ENCODE measurements at regions not wholly inside any gene's neighbourhood (a gene's known extent, or its start where the extent isn't known, plus 50 kb on each side); places are given as distances from the start of the nearest gene placed in this dataset.

DNA sequence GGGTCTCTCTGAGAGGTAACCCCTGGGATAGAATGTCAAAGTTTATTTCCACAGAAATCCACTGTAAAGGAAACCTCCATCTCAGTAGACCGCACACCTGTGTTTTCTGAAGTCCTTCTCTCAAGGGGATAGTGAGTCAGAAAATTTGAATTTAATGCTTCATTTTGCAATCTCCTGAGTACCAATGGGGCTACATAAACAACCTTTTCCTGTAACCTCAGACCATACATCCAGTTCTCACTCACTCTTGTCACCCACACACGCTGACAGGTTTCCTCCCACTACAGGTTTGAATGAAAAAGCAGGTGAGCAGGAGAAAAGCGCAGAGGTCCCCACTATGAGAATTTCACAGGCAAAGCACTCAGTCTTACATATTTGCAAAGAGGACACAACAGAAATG lies 165.3 kb upstream of the MCTP2 start:
- no peak overlapping the region for H3K27ac ChIP-seq (ENCODE audit: low read depth, low read length)
- TF ChIP-seq, protein P1, sequence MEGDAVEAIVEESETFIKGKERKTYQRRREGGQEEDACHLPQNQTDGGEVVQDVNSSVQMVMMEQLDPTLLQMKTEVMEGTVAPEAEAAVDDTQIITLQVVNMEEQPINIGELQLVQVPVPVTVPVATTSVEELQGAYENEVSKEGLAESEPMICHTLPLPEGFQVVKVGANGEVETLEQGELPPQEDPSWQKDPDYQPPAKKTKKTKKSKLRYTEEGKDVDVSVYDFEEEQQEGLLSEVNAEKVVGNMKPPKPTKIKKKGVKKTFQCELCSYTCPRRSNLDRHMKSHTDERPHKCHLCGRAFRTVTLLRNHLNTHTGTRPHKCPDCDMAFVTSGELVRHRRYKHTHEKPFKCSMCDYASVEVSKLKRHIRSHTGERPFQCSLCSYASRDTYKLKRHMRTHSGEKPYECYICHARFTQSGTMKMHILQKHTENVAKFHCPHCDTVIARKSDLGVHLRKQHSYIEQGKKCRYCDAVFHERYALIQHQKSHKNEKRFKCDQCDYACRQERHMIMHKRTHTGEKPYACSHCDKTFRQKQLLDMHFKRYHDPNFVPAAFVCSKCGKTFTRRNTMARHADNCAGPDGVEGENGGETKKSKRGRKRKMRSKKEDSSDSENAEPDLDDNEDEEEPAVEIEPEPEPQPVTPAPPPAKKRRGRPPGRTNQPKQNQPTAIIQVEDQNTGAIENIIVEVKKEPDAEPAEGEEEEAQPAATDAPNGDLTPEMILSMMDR (IDR thresholded peaks at IDR 0.05; ENCODE audit: low read depth, low read length): no peak
- POLR2A ChIA-PET: interaction anchor here (1.1 kb wide), 1 partner anchor 10 kb away, joined by 3 read pairs; no protein-coding TSS in a partner anchor
- H3K27me3 ChIP-seq (ENCODE audit: control insufficient read depth, insufficient read depth, low read length): no peaks in the 10 kb centered on the region
- no peak for DNase-seq (ENCODE audit: low read depth, low spot score)
- H3K4me3 ChIP-seq (ENCODE audit: low read depth, low read length): no peak overlapping the region
- no peaks in the 10 kb centered on the region for H3K9me3 ChIP-seq (ENCODE audit: control insufficient read depth, insufficient read depth, low read length)
- CTCF ChIA-PET: interaction anchor here (5.5 kb wide), 1 partner anchor 54 kb away, joined by 22 read pairs; no protein-coding TSS in a partner anchor

DNA sequence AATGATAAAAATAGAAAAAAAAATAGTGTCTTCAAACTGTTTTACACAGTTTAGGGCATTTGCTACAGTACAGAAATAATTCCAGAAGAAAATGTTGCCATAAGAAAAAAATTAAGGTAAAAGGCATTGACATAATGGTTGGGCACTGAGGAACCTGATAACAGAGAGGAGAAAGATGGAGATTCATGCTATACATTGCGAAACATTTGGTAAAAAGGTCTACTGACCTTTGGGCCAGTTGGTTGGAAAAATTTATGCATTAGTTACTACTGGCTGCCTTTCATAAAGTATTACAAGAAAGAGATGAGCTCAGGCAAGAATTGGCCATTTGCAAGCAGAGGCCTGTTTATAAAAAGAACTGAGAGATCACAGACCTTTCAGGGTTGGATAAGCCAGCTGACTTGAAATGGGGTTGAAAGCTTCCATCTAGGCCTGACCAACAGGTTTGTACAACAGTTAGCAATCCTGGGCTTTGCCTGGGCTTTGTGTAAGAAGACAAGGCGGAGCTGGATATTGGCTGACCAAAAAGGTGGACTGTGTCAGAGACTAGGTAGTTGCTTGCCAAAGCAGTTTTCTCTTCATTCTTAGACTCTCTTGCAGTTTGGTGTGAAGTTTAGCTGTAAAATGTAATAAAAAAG lies 166.6 kb upstream of the MCTP2 start:
- ChIA-PET POLR2A (no interaction called here), CTCF (no interaction called here)
- DNase-seq (ENCODE audit: low read depth, low spot score): no peak
- TF ChIP-seq, protein P1 (IDR thresholded peaks at IDR 0.05; ENCODE audit: low read depth, low read length): no peak
- H3K27me3 ChIP-seq (ENCODE audit: control insufficient read depth, insufficient read depth, low read length): no peaks in the 10 kb centered on the region
- H3K27ac ChIP-seq (ENCODE audit: low read depth, low read length): no peak overlapping the region
- no peak overlapping the region for H3K4me3 ChIP-seq (ENCODE audit: low read depth, low read length)
- H3K9me3 ChIP-seq (ENCODE audit: control insufficient read depth, insufficient read depth, low read length): no peaks in the 10 kb centered on the region

DNA sequence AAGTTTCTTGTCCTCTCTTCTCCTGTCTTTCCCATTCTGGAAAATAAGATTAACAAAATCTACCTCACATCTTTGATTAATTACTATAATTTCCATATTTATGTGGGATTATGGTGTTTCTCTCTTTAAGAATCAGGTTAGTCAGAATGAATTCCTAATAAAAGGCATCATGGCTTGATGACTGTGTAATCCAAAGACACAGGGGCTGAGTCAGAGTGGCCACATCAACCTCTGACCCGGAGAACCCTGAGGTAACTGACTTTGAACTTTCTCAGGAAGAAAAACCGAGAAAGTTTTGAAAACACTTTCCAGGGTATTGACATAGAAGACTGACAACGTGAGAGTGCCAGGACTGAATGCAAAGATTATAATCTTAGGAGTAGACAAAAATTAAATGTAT lies 170.3 kb upstream of the MCTP2 start:
- ChIA-PET CTCF (no interaction called here), POLR2A (no interaction called here)
- no peak for DNase-seq (ENCODE audit: low read depth, low spot score)
- Histone ChIP-seq H3K9me3 (ENCODE audit: control insufficient read depth, insufficient read depth, low read length) (no peaks in the 10 kb centered on the region), H3K27ac (ENCODE audit: low read depth, low read length) (no peak overlapping the region), H3K27me3 (ENCODE audit: control insufficient read depth, insufficient read depth, low read length) (no peaks in the 10 kb centered on the region), H3K4me3 (ENCODE audit: low read depth, low read length) (no peak overlapping the region)
- TF ChIP-seq, protein P1 (IDR thresholded peaks at IDR 0.05; ENCODE audit: low read depth, low read length): no peak

DNA sequence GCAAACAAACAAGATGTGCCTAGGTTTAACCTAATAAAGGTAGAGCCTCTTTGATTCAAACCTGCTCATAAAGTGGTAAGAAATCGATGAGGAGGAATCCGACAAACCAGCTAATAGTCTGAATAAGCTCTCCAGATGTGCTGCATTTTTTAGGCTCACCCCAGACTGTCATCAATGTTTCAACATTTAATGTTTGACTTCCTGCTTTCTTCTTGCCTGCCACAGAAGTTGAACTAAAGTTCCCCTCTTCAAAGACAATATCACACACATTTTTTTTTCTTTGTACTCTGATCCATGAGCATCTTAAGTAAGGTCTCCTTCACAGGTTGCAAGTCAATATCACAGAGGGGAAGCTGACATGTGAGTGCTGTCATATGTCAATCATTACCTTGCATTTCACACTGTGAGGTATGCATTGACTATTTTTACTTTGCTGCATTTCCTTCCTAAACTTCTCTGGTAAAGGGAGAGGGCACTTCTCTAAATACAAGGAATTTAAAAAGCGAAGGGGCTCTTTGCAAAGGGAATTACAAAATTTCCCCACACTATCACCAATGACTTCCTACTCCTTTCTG lies 172.3 kb upstream of the MCTP2 start:
- CTCF ChIA-PET: interaction anchor here (2.5 kb wide), 1 partner anchor 61 kb away, joined by 8 read pairs; no protein-coding TSS in a partner anchor
- DNase-seq (ENCODE audit: low read depth, low spot score): no peak
- TF ChIP-seq, protein P1 (IDR thresholded peaks at IDR 0.05; ENCODE audit: low read depth, low read length): no peak
- no peaks in the 10 kb centered on the region for H3K27me3 ChIP-seq (ENCODE audit: control insufficient read depth, insufficient read depth, low read length)
- H3K4me3 ChIP-seq (ENCODE audit: low read depth, low read length): no peak overlapping the region
- no peak overlapping the region for H3K27ac ChIP-seq (ENCODE audit: low read depth, low read length)
- POLR2A ChIA-PET: no interaction called here
- no peaks in the 10 kb centered on the region for H3K9me3 ChIP-seq (ENCODE audit: control insufficient read depth, insufficient read depth, low read length)

DNA sequence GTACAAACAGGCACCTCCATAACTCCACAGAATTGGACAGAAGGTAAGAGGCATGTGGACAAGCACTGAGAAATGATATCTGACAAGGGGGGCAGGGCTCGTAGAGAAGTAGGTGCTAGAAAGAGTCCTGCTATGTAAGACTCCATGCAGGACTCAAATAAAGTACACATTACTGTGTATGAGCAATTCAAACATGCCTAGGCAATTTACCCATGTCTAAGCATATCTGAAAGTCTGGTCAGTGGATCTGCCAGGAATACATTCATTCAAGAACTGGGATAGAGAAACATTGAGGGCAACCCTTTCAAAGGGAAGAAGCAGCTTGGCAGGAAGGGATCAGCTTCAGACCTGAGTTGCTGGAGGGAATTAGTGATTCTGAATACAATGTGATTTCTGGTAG lies 174.1 kb upstream of the MCTP2 start:
- TF ChIP-seq, protein P1 (IDR thresholded peaks at IDR 0.05; ENCODE audit: low read depth, low read length): no peak
- no peak overlapping the region for H3K27ac ChIP-seq (ENCODE audit: low read depth, low read length)
- ChIA-PET POLR2A (interaction anchor here (1.2 kb wide), 1 partner anchor 13 kb away, joined by 6 read pairs; no protein-coding TSS in a partner anchor), CTCF (interaction anchor here (1.2 to 1.3 kb wide), 2 partner anchors 60 to 63 kb away, joined by 3 to 5 read pairs; no protein-coding TSS in a partner anchor)
- DNase-seq (ENCODE audit: low read depth, low spot score): no peak
- no peak overlapping the region for H3K4me3 ChIP-seq (ENCODE audit: low read depth, low read length)
- no peaks in the 10 kb centered on the region for H3K27me3 ChIP-seq (ENCODE audit: control insufficient read depth, insufficient read depth, low read length)
- no peaks in the 10 kb centered on the region for H3K9me3 ChIP-seq (ENCODE audit: control insufficient read depth, insufficient read depth, low read length)

Measured in AG04450 (cell line).